Neutrophil (primary cell): ENCODE measurements at regions not wholly inside any gene's neighbourhood (a gene's known extent, or its start where the extent isn't known, plus 50 kb on each side); places are given as distances from the start of the nearest gene placed in this dataset.

Experiments used
- H3K27ac ChIP-seq: fragments of 200-600 bp; sonication (generic); 2 replicates; pipeline ENCODE4 v1.5.1; 2016; ENCODE audit warnings: mild to moderate bottlenecking, moderate library complexity
- H3K27me3 ChIP-seq: fragments of 200-600 bp; sonication (generic); 2 replicates; pipeline ENCODE4 v1.6.0; 2016; ENCODE audit warnings: mild to moderate bottlenecking
- H3K36me3 ChIP-seq: fragments of 200-600 bp; sonication (generic); 2 replicates; pipeline ENCODE4 v1.5.1; 2017
- H3K4me1 ChIP-seq, 2 experiments: fragments of 200-600 bp in 1 of 2; sonication (generic) in 1 of 2; 1 replicate in 1 of 2; 2 replicates in 1 of 2; pipeline versions ENCODE4 v1.5.1 to v1.6.1; 2013 to 2016; ENCODE audit warnings: low read depth in 1 of 2, low read length in 1 of 2, mild to moderate bottlenecking in 1 of 2, moderate library complexity in 1 of 2; ENCODE audit not compliant: control insufficient read depth in 1 of 2, insufficient read depth in 1 of 2
- H3K4me3 ChIP-seq, 2 experiments: fragments of 200-600 bp in 1 of 2; sonication (generic) in 1 of 2; 1 replicate in 1 of 2; 2 replicates in 1 of 2; pipeline ENCODE4 v1.5.1; 2013 to 2016; ENCODE audit warnings: low read depth in 1 of 2, low read length in 1 of 2, mild to moderate bottlenecking in 1 of 2, moderate library complexity in 1 of 2
- H3K9me3 ChIP-seq: fragments of 200-600 bp; sonication (generic); 2 replicates; pipeline ENCODE4 v1.5.1; 2016
- TF ChIP-seq, protein P1 (sequence below): fragments of 200-600 bp; sonication (generic); IDR thresholded peaks from 2 replicates; pipeline ENCODE4 v1.5.1; 2016; ENCODE audit warnings: antibody characterized with exemption

DNA sequence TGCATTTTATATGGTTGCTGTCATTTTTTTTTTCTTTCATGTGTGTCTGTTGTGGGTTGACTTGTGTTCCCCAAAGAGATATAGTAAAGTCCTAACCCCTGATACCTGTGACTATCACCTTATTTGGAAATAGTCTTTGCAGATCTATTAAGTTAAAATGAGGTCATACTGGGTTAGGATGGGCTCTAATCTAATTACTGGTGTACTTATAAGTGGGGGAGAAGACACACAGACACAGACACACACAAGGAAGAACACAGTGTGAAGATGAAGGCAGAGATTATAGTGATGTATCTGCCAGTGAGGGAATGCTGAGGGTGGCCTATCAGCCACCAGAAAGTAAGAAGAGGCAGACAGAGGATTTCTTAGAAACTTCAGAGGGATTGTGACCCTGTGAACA, 318.4 kb upstream of the ATP2B1 start:
- Histone ChIP-seq H3K36me3 (no peaks in the 10 kb centered on the region), H3K9me3 (no peaks in the 10 kb centered on the region), H3K27ac (no peak overlapping the region), H3K27me3 (no peaks in the 10 kb centered on the region), H3K4me3 (no peak overlapping the region), H3K4me1 (no peaks in the 10 kb centered on the region)
- TF ChIP-seq, protein P1, sequence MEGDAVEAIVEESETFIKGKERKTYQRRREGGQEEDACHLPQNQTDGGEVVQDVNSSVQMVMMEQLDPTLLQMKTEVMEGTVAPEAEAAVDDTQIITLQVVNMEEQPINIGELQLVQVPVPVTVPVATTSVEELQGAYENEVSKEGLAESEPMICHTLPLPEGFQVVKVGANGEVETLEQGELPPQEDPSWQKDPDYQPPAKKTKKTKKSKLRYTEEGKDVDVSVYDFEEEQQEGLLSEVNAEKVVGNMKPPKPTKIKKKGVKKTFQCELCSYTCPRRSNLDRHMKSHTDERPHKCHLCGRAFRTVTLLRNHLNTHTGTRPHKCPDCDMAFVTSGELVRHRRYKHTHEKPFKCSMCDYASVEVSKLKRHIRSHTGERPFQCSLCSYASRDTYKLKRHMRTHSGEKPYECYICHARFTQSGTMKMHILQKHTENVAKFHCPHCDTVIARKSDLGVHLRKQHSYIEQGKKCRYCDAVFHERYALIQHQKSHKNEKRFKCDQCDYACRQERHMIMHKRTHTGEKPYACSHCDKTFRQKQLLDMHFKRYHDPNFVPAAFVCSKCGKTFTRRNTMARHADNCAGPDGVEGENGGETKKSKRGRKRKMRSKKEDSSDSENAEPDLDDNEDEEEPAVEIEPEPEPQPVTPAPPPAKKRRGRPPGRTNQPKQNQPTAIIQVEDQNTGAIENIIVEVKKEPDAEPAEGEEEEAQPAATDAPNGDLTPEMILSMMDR = no peak

DNA sequence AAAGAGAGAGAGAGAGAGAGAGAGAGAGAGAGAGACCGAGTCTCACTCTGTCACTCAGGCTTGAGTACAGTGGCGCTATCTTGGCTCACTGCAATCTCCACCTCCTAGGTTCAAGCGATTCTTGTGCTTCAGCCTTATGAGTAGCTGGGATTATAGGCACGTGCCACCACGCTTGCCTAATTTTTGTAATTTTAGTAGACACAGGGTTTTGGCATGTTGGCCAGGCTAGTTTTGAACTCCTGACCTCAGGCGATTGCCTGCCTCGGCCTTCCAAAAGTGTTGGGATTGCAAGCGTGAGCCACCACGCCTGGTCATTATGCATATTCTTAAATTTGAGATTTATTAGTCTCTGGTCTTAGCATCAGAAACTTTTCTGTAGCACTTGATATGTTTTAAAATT, 317.9 kb upstream of the ATP2B1 start:
- H3K4me3 ChIP-seq = no peak overlapping the region
- no peaks in the 10 kb centered on the region for H3K9me3 ChIP-seq
- no peaks in the 10 kb centered on the region for H3K27me3 ChIP-seq
- TF ChIP-seq, protein P1 = no peak
- no peaks in the 10 kb centered on the region for H3K36me3 ChIP-seq
- H3K4me1 ChIP-seq = no peaks in the 10 kb centered on the region
- H3K27ac ChIP-seq = no peak overlapping the region

DNA sequence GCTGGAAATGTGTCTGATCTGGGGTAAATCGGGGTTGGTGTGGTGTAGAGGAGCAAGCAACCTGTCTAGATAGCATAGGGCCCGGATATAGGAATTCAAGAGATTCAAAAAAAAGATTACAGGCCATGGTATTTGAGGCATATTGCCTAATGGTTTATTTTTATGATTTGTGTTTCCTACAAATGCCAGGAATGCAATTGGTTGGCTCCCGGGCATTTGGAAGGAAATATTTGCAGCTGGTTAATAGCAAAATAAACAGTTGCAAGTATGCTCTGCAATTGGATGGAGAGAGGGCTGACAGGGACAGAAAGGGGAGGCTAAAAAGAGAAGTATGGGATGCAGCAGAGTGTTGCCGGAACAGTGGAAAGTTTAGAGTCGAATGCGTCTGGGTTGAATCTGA, 315.6 kb upstream of the ATP2B1 start:
- Histone ChIP-seq H3K27ac (no peak overlapping the region), H3K4me3 (no peak overlapping the region), H3K27me3 (no peaks in the 10 kb centered on the region), H3K4me1 (no peaks in the 10 kb centered on the region), H3K36me3 (no peaks in the 10 kb centered on the region), H3K9me3 (no peaks in the 10 kb centered on the region)
- TF ChIP-seq, protein P1 = no peak

DNA sequence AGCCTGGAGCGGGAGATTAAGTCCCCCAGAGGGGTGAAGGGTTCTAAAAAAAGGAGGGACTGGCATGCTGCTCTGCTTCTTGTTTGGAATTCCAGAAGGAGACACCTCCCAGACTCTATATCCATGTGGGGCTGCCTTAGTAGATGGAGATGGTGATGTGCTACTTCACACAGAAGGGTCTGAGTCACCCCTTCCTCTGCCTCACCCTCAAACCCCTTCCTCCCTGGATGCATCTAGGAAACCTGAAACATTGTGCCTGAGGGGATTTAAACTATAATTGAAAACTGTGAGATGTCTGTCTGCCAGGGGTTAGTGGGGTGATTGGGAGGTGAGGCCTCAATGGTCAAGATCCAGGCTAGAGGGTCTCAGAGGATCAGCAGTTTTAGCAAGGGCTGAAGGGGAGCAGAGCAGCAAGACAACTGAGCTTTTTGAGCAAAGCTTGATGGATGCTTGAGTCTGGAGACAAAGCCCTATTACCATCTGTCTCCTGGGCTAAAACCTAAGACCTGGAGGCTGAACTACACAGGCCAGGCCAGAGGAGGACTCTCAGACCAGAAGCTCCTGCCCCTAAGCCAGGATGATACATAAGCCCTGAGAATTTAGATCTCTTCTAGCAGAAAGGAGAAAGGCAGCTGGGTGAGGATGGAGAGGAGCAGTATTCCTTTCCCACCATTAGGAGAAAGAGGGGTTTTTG, 314.7 kb upstream of the ATP2B1 start:
- Histone ChIP-seq H3K4me3 (no peak overlapping the region), H3K9me3 (no peaks in the 10 kb centered on the region), H3K27ac (no peak overlapping the region), H3K36me3 (no peaks in the 10 kb centered on the region), H3K27me3 (no peaks in the 10 kb centered on the region), H3K4me1 (no peaks in the 10 kb centered on the region)
- TF ChIP-seq, protein P1 = no peak

DNA sequence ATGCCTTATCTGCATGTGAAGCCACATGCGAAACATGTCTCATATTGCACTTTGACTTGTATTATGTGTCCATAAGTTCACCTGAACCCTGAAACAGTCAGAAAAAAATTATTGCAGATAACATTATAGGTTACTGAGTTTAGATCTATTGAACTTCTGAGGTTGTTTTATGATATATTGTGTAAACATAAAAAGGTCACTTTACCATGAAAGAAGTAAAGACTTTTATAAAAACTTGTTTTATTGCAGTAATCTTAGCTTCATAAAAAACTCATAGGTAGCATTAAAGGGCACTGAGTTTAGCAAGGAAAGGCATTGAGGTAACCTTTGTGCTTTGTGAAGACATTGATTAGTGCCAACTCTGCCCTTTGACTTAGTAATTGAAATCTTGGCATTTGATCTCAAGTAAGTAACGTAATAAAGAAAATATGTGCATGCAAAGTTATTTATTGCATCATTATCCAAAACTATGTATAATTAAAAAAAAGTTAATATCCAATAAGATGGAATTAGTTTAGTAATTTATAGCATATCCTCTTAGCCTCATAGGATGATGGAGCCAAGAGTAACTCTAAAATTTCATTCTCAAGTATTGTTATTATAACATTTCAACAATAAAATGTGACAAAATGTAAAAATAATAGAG, 313.3 kb upstream of the ATP2B1 start:
- no peaks in the 10 kb centered on the region for H3K27me3 ChIP-seq
- H3K4me3 ChIP-seq = no peak overlapping the region
- no peaks in the 10 kb centered on the region for H3K9me3 ChIP-seq
- no peaks in the 10 kb centered on the region for H3K4me1 ChIP-seq
- H3K27ac ChIP-seq = no peak overlapping the region
- H3K36me3 ChIP-seq = no peaks in the 10 kb centered on the region
- TF ChIP-seq, protein P1 = no peak
